SK-N-SH treated with all-trans-retinoic acid at 6 μM for 48 hours (cell line): ENCODE measurements at regions not wholly inside any gene's neighbourhood (a gene's known extent, or its start where the extent isn't known, plus 50 kb on each side); places are given as distances from the start of the nearest gene placed in this dataset.

ENCODE experiments used
- ARNTL ChIP-seq: fragments of 450-650 bp; formaldehyde crosslinking; IDR thresholded peaks from 2 replicates; pipeline ENCODE4 v1.5.0; 2020; ENCODE audit warnings: low read depth, mild to moderate bottlenecking, moderate library complexity, borderline replicate concordance
- CREB5 ChIP-seq: fragments of 250-450 bp; sonication (Bioruptor Pico); IDR thresholded peaks from 2 replicates; pipeline ENCODE4 v1.5.1; 2020; ENCODE audit warnings: low read depth, mild to moderate bottlenecking, moderate library complexity
- CSDC2 ChIP-seq: fragments of 250-450 bp; sonication (Bioruptor Pico); IDR thresholded peaks from 2 replicates; pipeline ENCODE4 v1.5.0; 2020; ENCODE audit warnings: mild to moderate bottlenecking, moderate library complexity
- ESRRG ChIP-seq: fragments of 250-450 bp; sonication (Bioruptor Pico); IDR thresholded peaks from 2 replicates; pipeline ENCODE4 v1.6.1; 2021; ENCODE audit warnings: mild to moderate bottlenecking
- GLIS3 ChIP-seq: fragments of 250-450 bp; sonication (Bioruptor Pico); IDR thresholded peaks from 2 replicates; pipeline ENCODE4 v1.5.0; 2020; ENCODE audit warnings: mild to moderate bottlenecking, moderate library complexity
- PATZ1 ChIP-seq: fragments of 250-450 bp; sonication (Bioruptor Pico); IDR thresholded peaks from 2 replicates; pipeline ENCODE4 v1.8.0; 2020; ENCODE audit warnings: mild to moderate bottlenecking, moderate library complexity, borderline replicate concordance
- RARB ChIP-seq: fragments of 250-450 bp; sonication (Bioruptor Pico); IDR thresholded peaks from 2 replicates; pipeline ENCODE4 v1.8.0; 2021; ENCODE audit warnings: mild to moderate bottlenecking, moderate library complexity
- ZFP3 ChIP-seq: fragments of 250-450 bp; sonication (Bioruptor Pico); IDR thresholded peaks from 2 replicates; pipeline ENCODE4 v1.5.0; 2020; ENCODE audit warnings: mild to moderate bottlenecking, moderate library complexity
- ZFP30 ChIP-seq: fragments of 450-650 bp; formaldehyde crosslinking; IDR thresholded peaks from 2 replicates; pipeline ENCODE4 v1.5.0; 2022; ENCODE audit warnings: mild to moderate bottlenecking, moderate library complexity
- ZNF565 ChIP-seq: fragments of 450-650 bp; formaldehyde crosslinking; conservative IDR thresholded peaks from 2 replicates; pipeline ENCODE4 v1.5.0; 2020; ENCODE audit warnings: low read depth, mild to moderate bottlenecking, moderate library complexity
- ZNF70 ChIP-seq: fragments of 450-650 bp; formaldehyde crosslinking; IDR thresholded peaks from 2 replicates; pipeline ENCODE4 v1.5.0; 2020; ENCODE audit warnings: mild to moderate bottlenecking, moderate library complexity
- ZNF8 ChIP-seq: fragments of 450-650 bp; formaldehyde crosslinking; IDR thresholded peaks from 2 replicates; pipeline ENCODE4 v1.5.0; 2020; ENCODE audit warnings: mild to moderate bottlenecking, moderate library complexity
- TF ChIP-seq, protein P1 (sequence below): fragments of 250-450 bp; sonication (Bioruptor Pico); IDR thresholded peaks from 2 replicates; pipeline ENCODE4 v1.5.0; 2020; ENCODE audit warnings: mild to moderate bottlenecking, moderate library complexity

DNA sequence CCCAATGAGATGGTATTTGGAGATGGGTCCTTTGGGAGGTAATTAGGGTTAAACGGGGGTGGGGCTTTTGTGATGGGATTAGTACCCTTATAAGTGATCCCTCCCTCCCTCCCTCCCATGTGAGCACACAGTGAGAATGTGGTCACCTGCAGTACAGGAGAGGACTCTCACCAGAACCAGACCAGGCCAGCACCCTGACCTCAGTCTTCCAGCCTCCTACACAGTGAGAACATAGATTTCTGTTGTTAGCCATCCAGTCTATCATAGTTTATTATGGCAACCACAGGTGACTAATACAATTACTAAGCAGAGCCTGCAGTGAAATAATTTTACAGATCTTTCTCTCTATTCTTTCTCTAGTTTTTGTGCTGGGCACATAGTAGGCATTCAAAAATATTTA, 137.7 kb upstream of the PKDCC start:
- TF ChIP-seq ZNF8 (CRISPR knock-in tag), result no peak
- TF ChIP-seq CSDC2 (CRISPR knock-in tag), result no peak
- TF ChIP-seq, protein P1, sequence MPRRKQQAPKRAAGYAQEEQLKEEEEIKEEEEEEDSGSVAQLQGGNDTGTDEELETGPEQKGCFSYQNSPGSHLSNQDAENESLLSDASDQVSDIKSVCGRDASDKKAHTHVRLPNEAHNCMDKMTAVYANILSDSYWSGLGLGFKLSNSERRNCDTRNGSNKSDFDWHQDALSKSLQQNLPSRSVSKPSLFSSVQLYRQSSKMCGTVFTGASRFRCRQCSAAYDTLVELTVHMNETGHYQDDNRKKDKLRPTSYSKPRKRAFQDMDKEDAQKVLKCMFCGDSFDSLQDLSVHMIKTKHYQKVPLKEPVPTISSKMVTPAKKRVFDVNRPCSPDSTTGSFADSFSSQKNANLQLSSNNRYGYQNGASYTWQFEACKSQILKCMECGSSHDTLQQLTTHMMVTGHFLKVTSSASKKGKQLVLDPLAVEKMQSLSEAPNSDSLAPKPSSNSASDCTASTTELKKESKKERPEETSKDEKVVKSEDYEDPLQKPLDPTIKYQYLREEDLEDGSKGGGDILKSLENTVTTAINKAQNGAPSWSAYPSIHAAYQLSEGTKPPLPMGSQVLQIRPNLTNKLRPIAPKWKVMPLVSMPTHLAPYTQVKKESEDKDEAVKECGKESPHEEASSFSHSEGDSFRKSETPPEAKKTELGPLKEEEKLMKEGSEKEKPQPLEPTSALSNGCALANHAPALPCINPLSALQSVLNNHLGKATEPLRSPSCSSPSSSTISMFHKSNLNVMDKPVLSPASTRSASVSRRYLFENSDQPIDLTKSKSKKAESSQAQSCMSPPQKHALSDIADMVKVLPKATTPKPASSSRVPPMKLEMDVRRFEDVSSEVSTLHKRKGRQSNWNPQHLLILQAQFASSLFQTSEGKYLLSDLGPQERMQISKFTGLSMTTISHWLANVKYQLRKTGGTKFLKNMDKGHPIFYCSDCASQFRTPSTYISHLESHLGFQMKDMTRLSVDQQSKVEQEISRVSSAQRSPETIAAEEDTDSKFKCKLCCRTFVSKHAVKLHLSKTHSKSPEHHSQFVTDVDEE, result no peak
- no peak for TF ChIP-seq ESRRG (CRISPR knock-in tag)
- no peak for TF ChIP-seq ZFP3 (CRISPR knock-in tag)
- no peak for TF ChIP-seq ZNF565 (CRISPR knock-in tag)
- TF ChIP-seq GLIS3, result no peak
- TF ChIP-seq RARB, result no peak
- TF ChIP-seq ZNF70, result no peak
- TF ChIP-seq ZFP30 (CRISPR knock-in tag), result no peak
- TF ChIP-seq CREB5 (CRISPR knock-in tag), result no peak
- no peak for TF ChIP-seq PATZ1 (CRISPR knock-in tag)
- no peak for TF ChIP-seq ARNTL
